HG03025 (cell line): ENCODE measurements at regions not wholly inside any gene's neighbourhood (a gene's known extent, or its start where the extent isn't known, plus 50 kb on each side); places are given as distances from the start of the nearest gene placed in this dataset.
A peak's percentile ranks its signal among the peaks of the same experiment; 100 is the strongest.
"Not testable (repeated sequence)": the region's sequence is repeated elsewhere in the genome, so short reads cannot be mapped to it uniquely, and the experiment has no call there.

Source experiments
- ATAC-seq: cut with Tn5 transposase; IDR thresholded peaks from one replicate; pipeline ENCODE4 v1.9.1; 2021; ENCODE audit warnings: mild to moderate bottlenecking, moderate library complexity; ENCODE audit not compliant: unreplicated experiment, low FRiP score

DNA sequence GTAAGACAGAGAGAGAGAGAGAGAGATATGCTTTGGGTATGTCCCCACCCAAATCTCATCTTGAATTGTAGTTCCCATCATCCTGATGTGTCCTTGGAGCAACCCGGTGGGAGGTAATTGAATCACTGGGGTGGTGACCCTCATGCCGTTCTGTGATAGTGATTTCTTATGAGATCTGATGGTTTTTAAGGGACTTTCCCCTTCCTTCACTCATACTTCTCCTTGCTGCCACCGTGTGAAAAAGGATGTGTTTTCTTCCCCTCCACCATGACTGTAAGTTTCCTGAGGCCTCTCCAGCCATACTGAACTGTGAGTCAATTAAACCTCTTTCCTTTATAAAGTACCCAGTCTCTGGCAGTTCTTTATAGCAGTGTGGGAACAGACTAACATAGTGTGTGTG lies 60.3 kb downstream of the EOMES start:
- ATAC-seq = no peak

DNA sequence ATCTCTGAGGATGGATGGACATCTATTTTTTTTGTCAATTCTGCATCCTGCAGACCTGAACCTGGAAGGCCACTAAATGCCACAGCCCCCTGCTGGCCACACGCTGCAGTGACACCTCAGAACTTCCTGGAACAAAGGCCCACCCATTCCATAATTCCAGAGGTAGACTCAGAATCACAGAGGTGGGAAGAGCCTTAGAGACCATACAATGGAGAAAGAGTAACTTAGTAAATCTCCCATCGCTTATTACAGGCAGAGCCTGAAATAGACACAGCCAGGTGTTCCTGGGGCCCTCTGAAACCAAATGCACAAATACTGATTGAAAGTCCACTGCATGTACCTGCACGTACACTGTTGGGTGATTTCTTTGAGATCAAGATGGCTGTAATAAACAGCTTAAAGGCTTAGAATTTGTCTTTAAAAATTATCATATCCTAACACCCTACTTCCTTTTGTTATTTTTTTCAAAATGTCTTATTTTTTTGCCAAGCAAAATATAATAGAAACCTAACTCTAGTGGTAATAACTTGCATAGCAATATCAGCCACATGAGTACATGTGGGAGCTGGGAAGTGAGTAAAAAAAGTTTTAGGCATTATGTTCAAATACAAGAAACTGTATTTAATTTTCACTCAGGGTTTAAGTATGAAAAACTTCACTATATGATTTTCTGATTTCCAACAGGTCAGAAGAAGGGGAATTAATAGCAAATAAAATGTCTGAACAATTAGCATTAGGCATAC lies 62.7 kb downstream of the EOMES start:
- peak; percentile 75 for ATAC-seq

DNA sequence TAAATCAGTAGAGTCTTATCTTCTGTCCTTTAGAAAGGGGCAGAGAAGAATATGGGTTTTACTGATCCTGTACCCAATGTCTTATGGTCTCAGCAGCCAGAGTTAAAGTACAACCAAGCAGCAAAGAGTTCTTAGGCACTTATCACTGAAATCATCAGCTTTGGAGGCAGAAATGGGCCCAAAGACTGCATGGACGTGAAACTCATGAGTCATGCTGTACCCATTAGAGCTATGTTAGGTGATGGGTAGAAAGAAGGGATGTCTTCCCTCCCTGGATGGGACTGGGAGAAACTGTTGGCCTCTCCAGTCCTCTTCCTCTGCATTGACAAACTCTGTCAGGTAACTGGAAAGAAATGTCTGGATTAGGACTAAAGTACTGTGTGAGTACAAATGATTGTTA lies 63.4 kb downstream of the EOMES start:
- ATAC-seq = no peak

DNA sequence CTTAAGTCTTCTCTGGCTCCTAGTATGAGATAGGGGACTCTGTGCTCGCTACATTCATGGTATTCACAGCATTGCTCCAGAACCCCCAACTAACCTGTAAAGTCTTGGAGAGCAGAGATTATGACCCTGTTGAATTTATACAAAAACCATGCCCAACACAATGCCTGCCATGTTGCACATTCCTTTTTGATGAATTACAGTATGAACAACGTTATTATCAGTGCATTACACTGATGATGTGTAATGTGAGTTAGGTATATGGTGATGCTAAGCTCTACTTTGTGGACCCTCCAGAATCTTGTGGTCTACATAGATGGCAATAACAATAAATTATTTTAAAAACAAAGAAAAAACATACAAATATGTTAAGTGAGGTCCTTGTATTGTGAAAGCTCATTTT lies 64.3 kb downstream of the EOMES start:
- no peak for ATAC-seq

DNA sequence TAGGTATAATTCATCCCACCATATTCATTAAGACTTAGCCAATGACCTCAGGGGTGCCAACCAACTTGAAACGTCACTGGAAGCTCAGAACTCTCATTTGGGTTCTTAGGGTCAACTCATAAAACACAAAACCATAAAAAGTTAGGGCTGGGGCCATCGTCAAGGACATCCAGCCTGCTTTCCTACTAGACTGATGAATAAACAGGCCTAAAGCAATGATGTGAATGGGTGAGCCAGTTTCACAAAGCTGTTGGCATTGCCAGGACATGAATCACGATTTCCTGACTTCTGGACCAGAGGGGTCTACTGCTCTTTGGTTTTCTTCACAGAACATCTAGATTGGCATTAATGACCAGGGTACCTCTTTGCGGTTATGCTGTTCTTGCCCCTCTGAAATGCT lies 64.7 kb downstream of the EOMES start:
- ATAC-seq = no peak

DNA sequence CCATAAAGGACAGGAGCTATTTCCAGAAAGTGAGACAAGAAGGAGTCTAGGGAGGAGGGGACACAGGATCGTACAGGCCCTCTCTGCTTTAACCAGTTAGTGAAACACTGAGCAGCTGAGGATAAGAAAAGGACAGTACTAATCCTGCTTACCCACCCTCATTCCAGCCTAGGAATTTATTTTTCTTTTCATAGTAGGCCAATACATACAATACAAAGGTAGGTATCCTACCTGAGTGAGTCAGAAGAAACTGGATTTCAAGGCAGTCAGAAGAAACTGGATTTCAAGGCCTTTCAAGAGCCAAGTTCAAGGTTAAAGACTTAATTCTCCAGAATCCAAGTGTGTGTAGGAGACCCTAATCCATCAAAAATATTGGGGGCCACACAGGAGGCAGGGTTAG lies 65.3 kb downstream of the EOMES start:
- ATAC-seq = no peak

DNA sequence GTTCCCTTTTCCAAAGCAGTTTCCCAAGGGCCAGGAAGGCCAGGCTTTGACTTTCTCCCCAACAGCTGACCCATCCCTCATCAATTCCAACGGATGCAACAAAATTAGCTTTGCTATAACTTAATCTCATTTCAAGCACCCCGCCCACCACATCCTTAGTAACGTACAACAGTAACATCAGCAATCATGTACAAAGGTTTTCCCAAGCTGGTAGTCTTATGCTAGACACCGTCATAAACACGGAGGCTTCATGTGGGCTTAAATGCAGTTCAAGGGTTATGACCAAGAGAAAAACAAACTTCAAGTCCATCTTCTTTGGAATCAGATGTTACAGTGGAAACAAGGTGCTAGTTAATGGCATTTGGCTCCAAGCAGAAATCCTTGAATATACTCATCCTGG lies 66.6 kb downstream of the EOMES start:
- no peak for ATAC-seq

DNA sequence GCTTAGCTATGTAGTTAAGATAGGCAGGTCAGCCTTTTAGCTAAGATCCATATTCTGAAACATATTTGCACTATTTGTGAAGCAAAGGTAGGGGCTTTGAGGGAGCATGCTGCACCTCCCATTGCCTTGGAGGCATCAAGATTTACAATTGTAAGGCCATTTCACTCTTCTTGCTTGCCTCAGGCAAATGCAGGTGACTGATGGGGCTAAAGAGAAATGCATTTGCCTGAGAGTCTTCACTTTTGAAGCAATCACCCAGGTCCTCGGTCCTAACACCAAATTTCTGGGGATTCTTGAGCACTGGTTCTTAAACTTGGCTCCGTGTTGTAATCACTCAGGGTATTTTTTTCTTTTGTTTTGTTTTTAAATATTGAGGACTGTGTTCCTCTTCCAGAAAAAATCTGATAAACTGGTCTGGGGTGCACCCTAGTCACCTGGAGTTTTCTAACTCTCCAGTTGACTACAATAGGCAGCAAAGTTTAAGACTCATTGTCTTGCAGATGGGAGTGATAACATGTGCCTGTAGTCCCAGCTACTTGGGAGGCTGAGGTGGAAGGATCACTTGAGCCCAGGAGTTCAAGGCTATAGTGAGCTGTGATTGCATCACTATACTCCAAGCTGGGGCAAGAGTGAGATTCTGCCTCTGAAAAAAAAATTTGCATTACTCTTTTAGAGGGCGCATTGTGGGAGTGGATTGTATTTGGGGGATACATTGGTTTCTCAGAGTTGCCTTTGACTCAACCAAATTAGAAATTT lies 68.1 kb downstream of the EOMES start:
- ATAC-seq = no peak

DNA sequence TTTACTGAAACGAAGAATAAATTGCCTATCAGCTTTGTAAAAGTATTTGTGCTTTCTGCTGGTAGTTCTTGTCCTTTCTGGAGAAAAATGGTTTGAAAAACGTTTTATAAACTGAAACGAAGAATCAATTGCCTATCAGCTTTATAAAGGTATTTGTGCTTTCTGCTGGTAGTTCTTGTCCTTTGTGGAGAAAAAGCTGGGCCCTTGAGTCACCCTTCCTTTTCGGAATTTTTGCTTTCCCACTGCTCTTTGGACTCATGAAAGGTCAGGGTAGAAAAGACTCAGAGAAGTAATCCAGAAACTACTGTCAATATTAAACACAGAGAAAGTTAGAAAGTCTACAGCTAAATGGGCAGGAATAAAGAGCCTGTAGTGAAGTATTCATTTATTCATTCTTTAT lies 72.8 kb downstream of the EOMES start:
- no peak for ATAC-seq

DNA sequence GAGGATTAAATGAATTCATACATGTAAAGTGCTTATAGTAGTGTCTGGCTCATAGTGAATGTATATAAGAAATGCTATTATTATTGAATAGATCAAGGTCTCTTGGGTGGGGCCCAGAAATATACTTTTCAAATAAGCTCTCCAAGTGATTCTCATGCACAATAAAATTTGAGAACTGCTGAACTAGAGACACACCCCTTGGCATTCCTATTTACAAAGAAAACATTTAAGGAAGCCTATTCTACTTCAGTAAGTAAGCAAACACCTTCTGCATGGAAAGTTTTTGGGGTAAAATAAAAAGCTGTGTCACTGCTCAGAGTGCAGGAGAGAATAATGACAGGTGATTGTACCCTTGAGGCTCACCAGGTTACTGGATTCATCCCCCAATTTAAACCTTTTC lies 75.2 kb downstream of the EOMES start:
- no peak for ATAC-seq

DNA sequence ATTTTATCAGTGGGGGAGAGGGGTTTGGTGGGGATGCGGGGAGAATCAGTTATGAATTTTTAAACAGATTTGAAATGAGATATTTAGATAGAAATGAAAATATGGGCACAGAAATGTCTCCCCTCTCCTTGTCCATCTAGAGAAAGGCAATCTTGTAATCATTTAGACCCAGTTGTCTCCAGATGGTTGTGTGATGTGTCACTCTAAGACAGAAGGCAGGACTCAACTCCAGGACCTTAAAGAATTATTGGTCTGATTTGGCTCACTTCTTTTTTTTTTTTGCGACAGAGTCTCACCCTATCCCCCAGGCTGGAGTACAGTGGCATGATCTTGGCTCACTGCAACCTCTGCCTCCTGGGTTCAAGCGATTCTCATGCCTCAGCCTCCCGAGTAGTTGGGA lies 77.2 kb downstream of the EOMES start:
- ATAC-seq = no peak

DNA sequence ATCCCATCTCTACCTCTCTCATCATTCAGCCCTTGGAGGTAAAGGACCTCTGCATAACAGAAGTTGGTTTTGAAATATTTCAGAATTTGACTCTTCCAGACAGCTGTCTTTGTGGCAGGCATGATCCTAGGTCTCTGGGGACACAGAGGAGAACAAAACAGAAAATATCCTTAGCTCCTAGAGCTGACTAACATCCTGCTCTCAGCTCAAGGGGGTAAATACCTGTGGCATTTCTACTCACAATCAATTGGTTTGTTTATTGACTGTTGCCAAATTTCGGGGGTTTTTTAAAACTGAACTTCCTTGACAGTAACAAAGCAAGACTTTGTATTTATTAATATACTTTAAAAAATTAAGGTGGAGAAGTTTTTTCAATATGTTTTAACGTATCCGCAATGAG lies 78.8 kb downstream of the EOMES start:
- no peak for ATAC-seq

DNA sequence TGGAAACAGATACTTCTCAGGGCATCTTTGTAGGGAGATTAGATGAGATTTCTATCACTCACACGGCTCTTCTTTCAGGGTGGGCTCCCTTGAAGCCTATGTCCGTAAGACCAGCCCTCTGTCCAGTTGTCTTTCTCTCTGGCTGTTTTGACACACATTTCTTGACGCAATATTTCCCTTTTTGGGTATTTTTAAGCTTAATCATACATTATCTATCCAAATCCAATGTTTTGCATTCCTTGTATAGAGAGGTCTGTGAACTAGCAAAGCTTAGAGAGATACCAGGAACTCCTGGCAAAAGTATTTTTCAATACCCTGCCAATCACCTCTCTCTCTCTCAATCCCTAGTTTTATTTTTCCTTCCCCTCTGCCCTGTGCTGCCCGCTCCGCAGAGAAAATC lies 79.3 kb downstream of the EOMES start:
- ATAC-seq = no peak

DNA sequence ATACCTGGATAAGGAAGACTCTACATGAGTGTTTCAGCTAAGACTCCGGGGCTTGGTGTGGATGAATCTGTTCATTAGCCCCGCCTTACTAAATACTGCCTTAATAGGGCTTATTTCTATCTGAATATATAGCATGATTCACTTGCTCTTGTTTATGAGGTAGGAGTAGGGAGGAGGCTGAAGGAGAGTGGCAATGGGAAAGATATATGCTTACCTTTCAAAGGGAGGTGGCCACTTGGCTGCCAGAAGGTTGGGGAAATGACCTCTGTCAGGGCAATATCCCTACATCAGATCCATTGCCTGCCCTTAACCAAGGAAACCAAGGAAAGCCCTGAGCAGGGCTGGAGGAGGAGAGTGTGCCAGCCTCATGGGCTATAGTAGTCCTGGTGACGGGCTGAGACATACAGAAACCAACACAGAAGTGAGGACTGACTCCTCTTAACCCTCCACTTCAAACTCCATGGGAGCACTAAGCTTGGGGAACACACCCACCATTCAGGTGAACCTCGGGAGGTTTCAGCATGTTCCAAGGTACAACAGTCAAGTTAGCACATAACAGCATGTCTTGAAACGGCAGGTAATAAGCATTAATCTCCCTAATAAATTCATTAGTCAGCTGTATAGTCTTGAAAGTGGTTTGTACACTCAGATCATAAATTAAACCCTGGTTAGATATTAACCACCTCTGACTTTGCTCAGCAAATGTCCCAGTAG lies 80.1 kb downstream of the EOMES start:
- no peak for ATAC-seq

DNA sequence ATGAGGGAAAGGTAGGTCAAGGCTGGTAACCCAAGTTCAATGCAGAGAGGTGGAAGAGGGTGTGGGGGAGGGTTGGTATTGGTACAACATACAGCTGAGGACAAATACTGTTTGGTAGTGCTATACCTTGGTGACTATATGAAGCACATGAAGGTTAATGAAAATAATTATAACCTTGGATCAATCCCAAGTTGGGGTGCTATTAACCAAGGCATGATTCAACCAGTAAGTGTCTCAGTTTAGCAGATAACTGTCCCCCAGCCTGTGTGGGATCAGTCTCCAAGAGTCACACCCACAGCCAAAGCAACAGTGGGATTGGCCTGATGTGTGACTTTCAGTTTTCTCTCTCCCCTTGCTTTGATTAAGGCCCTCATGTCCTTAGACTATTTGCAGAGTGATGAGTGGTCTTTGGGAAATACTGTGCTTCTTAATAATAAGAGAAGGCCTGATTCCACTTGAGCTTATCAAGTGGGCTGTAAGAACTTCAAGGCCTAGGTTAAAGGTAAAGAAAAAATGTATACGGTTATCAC lies 80.8 kb downstream of the EOMES start:
- no peak for ATAC-seq

DNA sequence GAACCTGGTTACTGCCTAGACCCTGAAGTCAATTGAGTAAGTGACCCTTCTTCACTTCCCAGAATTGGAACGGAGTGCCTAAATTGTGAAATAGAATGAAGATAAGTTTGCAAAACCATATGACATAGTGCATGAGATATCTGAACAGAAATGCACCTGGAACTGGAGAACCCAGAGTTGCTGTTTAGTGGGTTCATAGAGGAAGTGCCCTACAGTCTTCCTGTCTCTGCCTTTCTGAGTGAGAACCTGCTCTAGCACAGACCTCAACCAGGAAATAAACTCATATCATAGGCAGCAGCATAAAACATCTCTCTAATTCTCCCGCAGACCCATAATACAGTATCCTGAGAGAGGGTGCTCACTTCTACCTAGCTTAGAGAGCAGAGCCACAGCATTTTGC lies 82.9 kb downstream of the EOMES start:
- no peak for ATAC-seq

DNA sequence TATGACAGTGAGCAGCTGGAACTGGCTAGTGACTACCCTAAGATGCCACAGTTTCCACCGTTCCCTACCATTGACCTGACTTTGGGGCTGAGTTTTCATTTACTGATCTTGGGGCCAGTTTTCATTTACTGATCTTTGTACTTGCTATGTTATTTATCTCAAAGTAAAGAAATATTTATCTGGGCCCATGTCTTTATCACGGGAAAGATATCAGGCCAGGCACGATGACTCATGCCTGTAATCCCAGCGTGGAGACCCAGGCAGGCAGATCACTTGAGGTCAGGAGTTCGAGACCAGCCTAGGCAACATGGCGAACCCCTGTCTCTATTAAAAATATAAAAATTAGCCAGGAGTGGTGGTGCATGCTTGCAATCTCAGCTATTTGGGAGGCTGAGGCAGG lies 83.5 kb downstream of the EOMES start:
- ATAC-seq = no peak

DNA sequence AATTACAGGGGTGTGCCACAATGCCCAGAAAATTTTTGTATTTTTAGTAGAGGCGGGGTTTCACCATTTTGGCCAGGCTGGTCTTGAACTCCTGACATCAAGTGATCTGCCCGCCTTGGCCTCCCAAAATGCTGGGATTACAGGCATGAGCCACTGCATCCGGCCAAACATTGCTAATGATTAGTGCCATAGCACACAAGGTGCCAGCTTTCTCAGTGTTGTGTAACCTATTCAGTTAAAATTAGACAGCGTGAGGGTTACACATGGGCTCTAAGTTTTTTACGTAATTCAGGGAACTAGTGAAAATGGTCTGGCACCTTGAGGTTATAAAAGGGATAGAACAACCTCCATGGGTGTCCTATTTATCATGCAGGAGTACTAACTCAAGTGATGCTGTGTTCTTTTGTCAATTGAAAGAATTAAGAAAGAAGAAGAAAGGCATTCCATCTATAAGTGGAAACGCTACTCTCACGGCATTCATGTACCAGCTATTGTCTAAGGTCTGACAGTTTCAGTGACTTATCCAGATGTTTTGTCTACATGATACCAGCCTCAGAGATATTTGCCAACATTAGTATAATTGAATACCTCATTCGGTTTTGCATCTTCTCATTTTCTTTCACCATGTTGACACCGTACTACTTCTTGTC lies 84.7 kb downstream of the EOMES start:
- ATAC-seq = no peak

DNA sequence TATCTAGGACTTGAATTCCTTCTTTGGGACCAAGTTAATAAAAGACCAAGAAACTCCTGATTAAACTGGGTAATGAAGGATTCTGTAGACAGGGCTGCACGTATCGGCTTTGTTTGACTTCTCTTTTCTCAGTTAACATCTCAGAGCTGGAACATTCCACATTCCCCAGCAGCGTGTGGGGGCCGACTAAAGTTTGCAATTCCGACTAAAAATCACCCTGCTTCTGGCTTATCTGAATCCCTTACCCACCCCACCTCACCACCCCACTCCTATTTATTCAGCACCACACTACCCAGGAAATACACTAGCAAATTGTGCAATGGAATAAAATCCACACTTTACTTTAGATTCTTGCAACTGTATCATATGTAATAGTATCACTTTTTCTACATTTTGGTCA lies 87.1 kb downstream of the EOMES start:
- not testable (repeated sequence) for ATAC-seq

DNA sequence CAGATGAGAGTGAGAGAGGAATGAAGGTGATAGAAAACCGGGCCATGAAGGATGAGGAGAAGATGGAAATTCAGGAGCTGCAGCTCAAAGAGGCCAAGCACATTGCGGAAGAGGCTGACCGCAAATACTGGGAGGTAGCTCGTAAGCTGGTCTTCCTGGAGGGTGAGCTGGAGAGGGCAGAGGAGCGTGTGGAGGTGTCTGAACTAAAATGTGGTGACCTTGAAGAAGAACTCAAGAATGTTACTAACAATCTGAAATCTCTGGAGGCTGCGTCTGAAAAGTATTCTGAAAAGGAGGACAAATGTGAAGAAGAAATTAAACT lies 88.9 kb downstream of the EOMES start:
- peak; percentile 41 for ATAC-seq
